ENCODE measurements at regions not wholly inside any gene's neighbourhood (a gene's known extent, or its start where the extent isn't known, plus 50 kb on each side); places are given as distances from the start of the nearest gene placed in this dataset.

DNA sequence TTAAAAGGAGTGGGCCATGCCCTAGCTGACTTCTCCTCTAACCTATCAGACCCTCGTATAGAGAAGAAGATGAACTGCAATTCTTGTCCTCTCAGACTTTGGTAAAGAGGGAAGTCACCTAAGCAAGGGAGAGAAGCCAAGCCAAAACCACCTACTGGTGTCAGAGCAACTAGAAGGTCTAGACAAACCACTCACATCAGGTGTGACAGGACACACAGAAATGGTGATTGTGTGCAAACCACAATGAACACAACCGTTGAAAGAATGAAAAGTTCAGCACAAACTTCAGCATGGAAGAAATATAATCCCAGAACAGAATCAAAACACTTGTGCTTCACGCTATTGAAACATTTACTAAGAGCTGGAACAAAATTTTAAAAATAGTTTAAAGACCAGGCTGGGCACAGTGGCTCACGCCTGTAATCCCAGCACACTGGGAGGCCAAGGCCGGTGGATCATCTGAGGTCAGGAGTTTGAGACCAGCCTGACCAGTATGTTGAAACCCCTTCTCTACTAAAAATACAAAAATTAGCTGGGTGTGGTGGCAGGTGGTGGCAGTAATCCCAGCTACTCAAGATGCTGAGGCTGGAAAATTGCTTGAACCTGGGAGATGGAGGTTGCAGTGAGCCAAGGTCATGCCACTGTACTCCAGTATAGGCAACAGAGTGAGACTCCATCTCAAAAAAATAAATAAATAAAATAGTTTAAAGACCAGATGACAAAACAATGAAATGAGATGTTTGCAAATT is 56.2 kb upstream of the NTF3 start:
- DNase-seq (ENCODE audit: low read depth in 4 of 4, low spot score in 1 of 4): no peak

DNA sequence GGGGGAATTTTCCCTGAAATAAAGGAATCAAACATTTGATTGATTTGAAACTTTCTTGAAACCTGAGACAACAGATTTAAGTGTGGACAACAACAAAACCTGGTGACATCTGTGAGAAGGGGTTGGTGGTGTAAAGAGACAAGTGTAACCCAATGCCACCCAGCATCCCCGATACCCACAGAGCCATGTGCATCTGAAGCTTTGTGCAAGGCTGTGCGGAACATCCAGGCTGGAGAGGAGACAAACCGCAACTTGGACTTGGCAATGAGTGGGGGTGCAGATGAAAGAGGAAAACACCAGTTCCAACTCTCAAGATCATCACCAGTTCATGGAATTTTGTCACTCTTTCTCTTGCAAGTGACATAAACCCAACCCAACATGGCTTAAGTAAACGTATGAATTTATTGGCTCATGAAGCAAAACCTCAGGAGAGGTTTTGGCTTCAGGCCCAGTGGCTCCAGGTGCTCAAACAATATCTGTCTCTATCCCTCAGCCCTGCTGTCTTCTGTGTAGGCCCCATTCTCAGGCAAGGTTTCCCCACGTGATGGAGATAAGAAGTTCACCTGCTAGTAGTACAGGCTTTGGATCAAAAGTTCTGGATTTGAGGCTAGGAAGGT is 55.2 kb upstream of the NTF3 start:
- no peak for DNase-seq (ENCODE audit: low read depth in 4 of 4, low spot score in 1 of 4)

DNA sequence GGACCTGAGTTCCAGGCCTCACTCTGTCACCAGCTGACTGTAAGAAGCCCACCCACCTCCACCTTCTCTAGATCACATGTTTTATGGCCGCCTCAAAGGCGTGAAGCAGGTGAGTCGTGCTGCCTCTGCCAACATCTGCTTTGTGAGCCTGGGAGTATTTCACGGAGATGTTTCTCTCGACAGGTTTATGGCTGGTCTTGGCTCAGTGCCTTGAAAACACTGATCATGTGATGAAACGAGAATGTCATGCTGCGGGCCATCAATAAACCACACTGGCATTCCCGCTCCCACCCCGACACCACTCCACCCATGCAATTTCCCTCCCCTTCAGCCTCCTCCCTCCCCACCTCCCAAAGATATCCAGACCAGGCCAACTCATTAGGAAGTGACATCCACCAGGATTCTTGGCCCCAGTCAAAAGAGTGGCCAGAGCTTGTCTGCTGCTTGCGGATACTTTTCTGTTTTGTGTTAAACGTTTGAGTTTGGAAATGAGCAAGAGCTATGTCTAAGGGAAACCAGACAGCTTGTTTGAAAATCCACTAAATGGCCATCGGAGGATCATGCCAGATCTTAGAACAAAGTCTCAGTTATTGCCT is 53.8 kb upstream of the NTF3 start:
- DNase-seq (ENCODE audit: low read depth in 4 of 4, low spot score in 1 of 4): no peak

DNA sequence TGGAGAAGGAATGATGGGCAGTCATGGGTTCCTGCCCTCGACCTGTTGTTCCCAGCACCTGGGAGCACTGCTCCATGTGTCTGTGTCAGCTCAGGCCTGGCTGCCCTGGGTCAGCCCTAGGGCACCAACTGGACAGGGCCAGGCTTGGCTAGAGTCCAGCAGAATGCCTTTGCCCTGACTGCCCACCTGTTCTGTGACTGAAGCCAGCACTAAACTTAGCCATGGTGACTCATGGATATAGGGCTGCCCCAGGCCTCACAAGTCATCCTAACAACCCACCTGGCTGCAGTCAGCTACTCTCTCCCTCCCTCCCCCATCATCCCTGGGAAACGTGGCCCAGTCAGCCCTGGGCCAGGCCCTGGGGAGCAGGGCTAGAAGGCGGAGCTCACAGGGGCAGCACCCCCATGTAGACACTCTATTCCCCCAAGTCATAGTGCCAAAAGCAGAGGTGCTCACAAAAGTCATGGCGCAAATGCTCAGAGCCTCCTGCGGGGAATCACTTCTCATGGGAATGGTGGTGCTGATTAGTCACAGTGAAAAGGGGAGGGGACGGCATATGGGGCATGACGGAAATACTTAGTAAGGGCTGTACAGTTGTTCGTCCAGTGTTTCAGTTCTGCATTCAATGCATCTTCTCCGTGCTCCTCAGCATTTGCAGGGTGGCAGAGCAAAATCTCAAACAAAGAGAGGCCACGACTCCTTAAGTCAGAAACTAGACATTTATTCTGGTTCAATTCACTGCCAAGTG is 52.0 kb upstream of the NTF3 start:
- DNase-seq (ENCODE audit: low read depth in 4 of 4, low spot score in 1 of 4): no peak

All from stimulated activated CD4-positive, alpha-beta T cell treated with anti-CD3 and anti-CD28 coated beads, Interleukin-1b, Interleukin-23, amount 100 ng/mL, for 24 hours (primary cell).